ENCODE measurements at regions not wholly inside any gene's neighbourhood (a gene's known extent, or its start where the extent isn't known, plus 50 kb on each side); places are given as distances from the start of the nearest gene placed in this dataset.

GRCh38 chr3:102258666-102259227 is 176.1 kb upstream of the ZPLD1 start:
- Histone ChIP-seq H3K4me1 (no peaks in the 10 kb centered on the region), H3K4me3 (no peak overlapping the region), H3K27me3 (no peaks in the 10 kb centered on the region), H3K36me3 (no peaks in the 10 kb centered on the region), H3K27ac (no peak overlapping the region), H3K9me3 (no peaks in the 10 kb centered on the region)
- intact Hi-C loops (cut with DNase I): no loop called here
- no peak for TF ChIP-seq POLR2A (IDR thresholded peaks at IDR 0.05)
- no peak for TF ChIP-seq POLR2AphosphoS5 (IDR thresholded peaks at IDR 0.05; ENCODE audit: insufficient read depth in 1 of 2, low read depth in 1 of 2)
- TF ChIP-seq CTCF (IDR thresholded peaks at IDR 0.05): no peak
- DNase-seq (ENCODE audit: extremely low spot score in 2 of 2): no peak

GRCh38 chr3:102259663-102260062 is 175.2 kb upstream of the ZPLD1 start:
- DNase-seq (ENCODE audit: extremely low spot score in 2 of 2): no peak
- Histone ChIP-seq H3K27ac (no peak overlapping the region), H3K9me3 (no peaks in the 10 kb centered on the region), H3K4me1 (no peaks in the 10 kb centered on the region), H3K4me3 (no peak overlapping the region), H3K36me3 (no peaks in the 10 kb centered on the region), H3K27me3 (no peaks in the 10 kb centered on the region)
- TF ChIP-seq POLR2A (IDR thresholded peaks at IDR 0.05): no peak
- TF ChIP-seq POLR2AphosphoS5 (IDR thresholded peaks at IDR 0.05; ENCODE audit: insufficient read depth in 1 of 2, low read depth in 1 of 2): no peak
- no peak for TF ChIP-seq CTCF (IDR thresholded peaks at IDR 0.05)
- intact Hi-C loops (cut with DNase I): no loop called here

GRCh38 chr3:102265720-102266119 is 169.1 kb upstream of the ZPLD1 start:
- no peak for DNase-seq (ENCODE audit: extremely low spot score in 2 of 2)
- intact Hi-C loops (cut with DNase I): no loop called here
- H3K9me3 ChIP-seq: no peaks in the 10 kb centered on the region
- TF ChIP-seq POLR2AphosphoS5 (IDR thresholded peaks at IDR 0.05; ENCODE audit: insufficient read depth in 1 of 2, low read depth in 1 of 2) (no peak), CTCF (IDR thresholded peaks at IDR 0.05) (no peak), POLR2A (IDR thresholded peaks at IDR 0.05) (no peak)
- no peak overlapping the region for H3K27ac ChIP-seq
- no peak overlapping the region for H3K4me3 ChIP-seq
- H3K36me3 ChIP-seq: no peaks in the 10 kb centered on the region
- no peaks in the 10 kb centered on the region for H3K4me1 ChIP-seq
- no peaks in the 10 kb centered on the region for H3K27me3 ChIP-seq

GRCh38 chr3:102269406-102269805 is 165.4 kb upstream of the ZPLD1 start:
- no peaks in the 10 kb centered on the region for H3K4me1 ChIP-seq

More at GRCh38 chr3:102269406-102269805, 165.4 kb upstream of the ZPLD1 start:
- no peaks in the 10 kb centered on the region for H3K27me3 ChIP-seq
- no peak for DNase-seq (ENCODE audit: extremely low spot score in 2 of 2)
- intact Hi-C loops (cut with DNase I): no loop called here
- no peaks in the 10 kb centered on the region for H3K9me3 ChIP-seq
- no peaks in the 10 kb centered on the region for H3K36me3 ChIP-seq
- no peak overlapping the region for H3K4me3 ChIP-seq
- TF ChIP-seq CTCF (IDR thresholded peaks at IDR 0.05) (no peak), POLR2AphosphoS5 (IDR thresholded peaks at IDR 0.05; ENCODE audit: insufficient read depth in 1 of 2, low read depth in 1 of 2) (no peak), POLR2A (IDR thresholded peaks at IDR 0.05) (no peak)
- no peak overlapping the region for H3K27ac ChIP-seq
